ENCODE measurements at regions not wholly inside any gene's neighbourhood (a gene's known extent, or its start where the extent isn't known, plus 50 kb on each side); places are given as distances from the start of the nearest gene placed in this dataset.
A peak's percentile ranks its signal among the peaks of the same experiment; 100 is the strongest.
"Not testable (repeated sequence)": the region's sequence is repeated elsewhere in the genome, so short reads cannot be mapped to it uniquely, and the experiment has no call there.

GRCh38 chr5:42950456-42951292, 89.4 kb downstream of the ANXA2R start:
- DNase-seq (ENCODE audit: low read depth in 2 of 3, low spot score in 2 of 3), result peak; percentile 54 to 94 (median 91)

GRCh38 chr5:42950116-42950455, 90.0 kb downstream of the ANXA2R start:
- DNase-seq (ENCODE audit: low read depth in 2 of 3, low spot score in 2 of 3), result peak in 1 of 3 donors; percentile 2

GRCh38 chr5:42949348-42950115, 90.6 kb downstream of the ANXA2R start:
- DNase-seq (ENCODE audit: low read depth in 2 of 3, low spot score in 2 of 3), result peak; percentile 40 to 94 (median 87)

GRCh38 chr5:42948961-42949347, 91.2 kb downstream of the ANXA2R start:
- DNase-seq (ENCODE audit: low read depth in 2 of 3, low spot score in 2 of 3), result peak in 1 of 3 donors; percentile 4

GRCh38 chr5:42944989-42945388, 95.1 kb downstream of the ANXA2R start:
- no peak for DNase-seq (ENCODE audit: low read depth in 2 of 3, low spot score in 2 of 3)

- peak in 1 of 3 donors; percentile 18 for DNase-seq (ENCODE audit: low read depth in 2 of 3, low spot score in 2 of 3)
These were observed 96.0 kb downstream of the ANXA2R start for GRCh38 chr5:42943931-42944631.

GRCh38 chr5:42940853-42941252, 99.3 kb downstream of the ANXA2R start:
- DNase-seq (ENCODE audit: low read depth in 2 of 3, low spot score in 2 of 3), result no peak

GRCh38 chr5:42932011-42932410, 108.1 kb downstream of the ANXA2R start:
- DNase-seq (ENCODE audit: low read depth in 2 of 3, low spot score in 2 of 3), result not testable (repeated sequence)

GRCh38 chr5:42931451-42931850, 108.7 kb downstream of the ANXA2R start:
- DNase-seq (ENCODE audit: low read depth in 2 of 3, low spot score in 2 of 3), result not testable (repeated sequence)

GRCh38 chr5:42930934-42931333, 109.2 kb downstream of the ANXA2R start:
- no peak for DNase-seq (ENCODE audit: low read depth in 2 of 3, low spot score in 2 of 3)

- no peak for DNase-seq (ENCODE audit: low read depth in 2 of 3, low spot score in 2 of 3)
These were observed 110.2 kb downstream of the ANXA2R start for GRCh38 chr5:42929871-42930270.

GRCh38 chr5:42927730-42928129, 112.4 kb downstream of the ANXA2R start:
- no peak for DNase-seq (ENCODE audit: low read depth in 2 of 3, low spot score in 2 of 3)

- no peak for DNase-seq (ENCODE audit: low read depth in 2 of 3, low spot score in 2 of 3)
These were observed 113.0 kb upstream of the SELENOP start for GRCh38 chr5:42924686-42925085.

- no peak for DNase-seq (ENCODE audit: low read depth in 2 of 3, low spot score in 2 of 3)
These were observed 112.5 kb upstream of the SELENOP start for GRCh38 chr5:42924226-42924625.

GRCh38 chr5:42923710-42924109, 112.0 kb upstream of the SELENOP start:
- DNase-seq (ENCODE audit: low read depth in 2 of 3, low spot score in 2 of 3), result no peak

- no peak for DNase-seq (ENCODE audit: low read depth in 2 of 3, low spot score in 2 of 3)
These were observed 107.9 kb upstream of the SELENOP start for GRCh38 chr5:42919600-42919999.

GRCh38 chr5:42915306-42915866, 103.7 kb upstream of the SELENOP start:
- no peak for DNase-seq (ENCODE audit: low read depth in 2 of 3, low spot score in 2 of 3)

GRCh38 chr5:42912184-42912798, 100.6 kb upstream of the SELENOP start:
- DNase-seq (ENCODE audit: low read depth in 2 of 3, low spot score in 2 of 3), result peak; percentile 17 to 84 (median 67)

- peak; percentile 83 to 94 (median 87) for DNase-seq (ENCODE audit: low read depth in 2 of 3, low spot score in 2 of 3)
These were observed 97.1 kb upstream of the SELENOP start for GRCh38 chr5:42908509-42909488.

Data from hematopoietic multipotent progenitor cell (in vitro differentiated cells).